OCI-LY7 (cell line): ENCODE measurements at regions not wholly inside any gene's neighbourhood (a gene's known extent, or its start where the extent isn't known, plus 50 kb on each side); places are given as distances from the start of the nearest gene placed in this dataset.

Source experiments
- EZH2phosphoT487 ChIP-seq: fragments of 200-600 bp; sonication (generic); IDR thresholded peaks from 2 replicates; pipeline ENCODE4 v1.6.1; 2018; ENCODE audit warnings: low read depth, borderline replicate concordance, mild to moderate bottlenecking, mixed run types, antibody characterized with exemption, low read length, moderate library complexity, mixed read lengths
- TF ChIP-seq, protein P1 (sequence below): fragments of 200-600 bp; sonication (generic); conservative IDR thresholded peaks from 2 replicates; pipeline ENCODE4 v1.5.1; 2014; ENCODE audit warnings: mild to moderate bottlenecking, antibody characterized with exemption, low read length, moderate library complexity, mixed read lengths

GRCh38 chr16:59487067-59487466, 753.0 kb upstream of the GOT2 start:
- TF ChIP-seq, protein P1, sequence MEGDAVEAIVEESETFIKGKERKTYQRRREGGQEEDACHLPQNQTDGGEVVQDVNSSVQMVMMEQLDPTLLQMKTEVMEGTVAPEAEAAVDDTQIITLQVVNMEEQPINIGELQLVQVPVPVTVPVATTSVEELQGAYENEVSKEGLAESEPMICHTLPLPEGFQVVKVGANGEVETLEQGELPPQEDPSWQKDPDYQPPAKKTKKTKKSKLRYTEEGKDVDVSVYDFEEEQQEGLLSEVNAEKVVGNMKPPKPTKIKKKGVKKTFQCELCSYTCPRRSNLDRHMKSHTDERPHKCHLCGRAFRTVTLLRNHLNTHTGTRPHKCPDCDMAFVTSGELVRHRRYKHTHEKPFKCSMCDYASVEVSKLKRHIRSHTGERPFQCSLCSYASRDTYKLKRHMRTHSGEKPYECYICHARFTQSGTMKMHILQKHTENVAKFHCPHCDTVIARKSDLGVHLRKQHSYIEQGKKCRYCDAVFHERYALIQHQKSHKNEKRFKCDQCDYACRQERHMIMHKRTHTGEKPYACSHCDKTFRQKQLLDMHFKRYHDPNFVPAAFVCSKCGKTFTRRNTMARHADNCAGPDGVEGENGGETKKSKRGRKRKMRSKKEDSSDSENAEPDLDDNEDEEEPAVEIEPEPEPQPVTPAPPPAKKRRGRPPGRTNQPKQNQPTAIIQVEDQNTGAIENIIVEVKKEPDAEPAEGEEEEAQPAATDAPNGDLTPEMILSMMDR, result no peak
- TF ChIP-seq EZH2phosphoT487, result no peak
